H1 (cell line): ENCODE measurements at regions not wholly inside any gene's neighbourhood (a gene's known extent, or its start where the extent isn't known, plus 50 kb on each side); places are given as distances from the start of the nearest gene placed in this dataset.
"Not testable (repeated sequence)": the region's sequence is repeated elsewhere in the genome, so short reads cannot be mapped to it uniquely, and the experiment has no call there.

Experiments
- CTCF ChIA-PET: fragments of 300-600 bp; sonication (Branson Sonifier 250); formaldehyde crosslinking; loops from one replicate; lab custom pipeline; 2021; ENCODE audit not compliant: partially characterized antibody; lab: Charles Lee
- POLR2A ChIA-PET: fragments of 300-600 bp; sonication (Branson Sonifier 250); formaldehyde crosslinking; loops from one replicate; lab custom pipeline; 2021; ENCODE audit warnings: inconsistent platforms; ENCODE audit not compliant: partially characterized antibody; lab: Charles Lee
- DNase-seq, 2 experiments: peaks; one replicate each; pipeline versions ENCODE4 v3.0.0 to v3.0.0-alpha.2; 2010 to 2022; ENCODE audit warnings: low spot score in 2 of 2, low read depth in 1 of 2, mixed read lengths in 1 of 2
- FAIRE-seq: peaks from 2 replicates; lab custom pipeline; 2011; peaks lifted over from hg19 to GRCh38; lab: Jason Lieb, UNC
- H2AFZ ChIP-seq: 2 replicates; pipeline ENCODE4 v1.8.1; 2012; ENCODE audit warnings: low read length, inconsistent platforms
- H2AK5ac ChIP-seq: 2 replicates; pipeline ENCODE4 v1.6.1; 2013; ENCODE audit warnings: low read depth, low read length
- H2BK120ac ChIP-seq: replicated peaks from 2 replicates; pipeline ENCODE3; 2013; ENCODE audit warnings: low read depth, low read length, inconsistent platforms
- H2BK12ac ChIP-seq: 2 replicates; pipeline ENCODE4 v1.6.1; 2013; ENCODE audit warnings: low read depth, low read length
- H2BK15ac ChIP-seq: 2 replicates; pipeline ENCODE4 v1.6.1; 2013; ENCODE audit warnings: low read length
- H2BK20ac ChIP-seq: 2 replicates; pipeline ENCODE4 v1.6.1; 2013; ENCODE audit warnings: low read length
- H2BK5ac ChIP-seq: 2 replicates; pipeline ENCODE4 v1.6.1; 2013; ENCODE audit warnings: low read depth, low read length
- H3K14ac ChIP-seq: 2 replicates; pipeline ENCODE4 v1.6.1; 2013; ENCODE audit warnings: inconsistent platforms; ENCODE audit not compliant: insufficient read length
- H3K18ac ChIP-seq: 2 replicates; pipeline ENCODE4 v1.6.1; 2013; ENCODE audit warnings: low read length; ENCODE audit errors: extremely low read depth
- H3K23ac ChIP-seq: 2 replicates; pipeline ENCODE4 v1.6.1; 2013; ENCODE audit warnings: inconsistent platforms; ENCODE audit not compliant: insufficient read length
- H3K23me2 ChIP-seq: 2 replicates; pipeline ENCODE4 v1.6.1; 2013; ENCODE audit warnings: low read depth, low read length
- H3K27ac ChIP-seq: 2 replicates; pipeline ENCODE4 v1.6.1; 2011; ENCODE audit warnings: low read depth, low read length, inconsistent platforms
- H3K27me3 ChIP-seq, 4 experiments: replicated peaks in 1 of 4; 1 replicate in 1 of 4; 2 replicates in 3 of 4; pipeline versions ENCODE4 v1.6.1 to v1.8.1; 2011 to 2013; ENCODE audit warnings: low read length in 3 of 4, mild to moderate bottlenecking in 3 of 4, inconsistent platforms in 2 of 4, mixed read lengths in 2 of 4, moderate library complexity in 1 of 4; ENCODE audit not compliant: control insufficient read depth in 3 of 4, insufficient read depth in 3 of 4; ENCODE audit errors: extremely low read depth in 1 of 4
- H3K36me3 ChIP-seq, 4 experiments: 2 replicates each; pipeline versions ENCODE4 v1.6.1 to v1.8.1; 2011 to 2013; ENCODE audit warnings: mild to moderate bottlenecking in 4 of 4, low read length in 3 of 4, moderate library complexity in 2 of 4, control low read depth in 1 of 4, inconsistent platforms in 1 of 4; ENCODE audit not compliant: insufficient read depth in 4 of 4, control insufficient read depth in 2 of 4
- H3K4ac ChIP-seq: replicated peaks from 2 replicates; pipeline ENCODE3; 2013; ENCODE audit warnings: low read length, low read depth, mixed read lengths, inconsistent platforms; ENCODE audit not compliant: insufficient read length
- H3K4me1 ChIP-seq, 4 experiments: replicated peaks in 1 of 4; 1 replicate in 1 of 4; 2 replicates in 3 of 4; pipeline versions ENCODE4 v1.6.1 to v1.8.1; 2011 to 2013; ENCODE audit warnings: low read length in 3 of 4, inconsistent platforms in 2 of 4, mixed read lengths in 1 of 4; ENCODE audit not compliant: insufficient read depth in 4 of 4, control insufficient read depth in 3 of 4
- H3K4me2 ChIP-seq, 2 experiments: 2 replicates each; pipeline versions ENCODE4 v1.6.1 to v1.8.1; 2011 to 2013; ENCODE audit warnings: low read depth in 2 of 2, low read length in 2 of 2, control low read depth in 1 of 2, inconsistent platforms in 1 of 2, mild to moderate bottlenecking in 1 of 2; ENCODE audit not compliant: insufficient read depth in 1 of 2
- H3K4me3 ChIP-seq, 4 experiments: fragments of 200-600, 300-600 bp in 1 of 4; sonication (generic), shearing (Covaris generic), sonication (Bioruptor Twin) in 1 of 4; 2 replicates each; pipeline versions ENCODE4 v1.5.1 to v1.8.1; 2011 to 2016; ENCODE audit warnings: low read length in 4 of 4, low read depth in 3 of 4, control low read depth in 2 of 4, inconsistent platforms in 2 of 4, mild to moderate bottlenecking in 2 of 4, mixed read lengths in 1 of 4, moderate library complexity in 1 of 4; ENCODE audit not compliant: insufficient read depth in 2 of 4; ENCODE audit errors: extremely low read depth in 1 of 4
- H3K56ac ChIP-seq: replicated peaks from 2 replicates; pipeline ENCODE3; 2013; ENCODE audit warnings: low read depth, mild to moderate bottlenecking, mixed read lengths, low read length, inconsistent platforms; ENCODE audit not compliant: insufficient read length
- H3K79me1 ChIP-seq: 2 replicates; pipeline ENCODE4 v1.6.1; 2013; ENCODE audit warnings: low read depth, low read length, control low read depth
- H3K79me2 ChIP-seq, 2 experiments: 2 replicates each; pipeline versions ENCODE4 v1.6.1 to v1.8.1; 2012 to 2013; ENCODE audit warnings: low read length in 2 of 2, mild to moderate bottlenecking in 2 of 2, inconsistent platforms in 1 of 2; ENCODE audit not compliant: insufficient read depth in 2 of 2, control insufficient read depth in 1 of 2
- H3K9ac ChIP-seq, 4 experiments: replicated peaks in 1 of 4; 1 replicate in 1 of 4; 2 replicates in 3 of 4; pipeline versions ENCODE4 v1.6.1 to v1.8.1; 2011 to 2013; ENCODE audit warnings: low read depth in 3 of 4, low read length in 3 of 4, control low read depth in 2 of 4, mild to moderate bottlenecking in 2 of 4, moderate library complexity in 2 of 4, inconsistent platforms in 1 of 4; ENCODE audit errors: extremely low read depth in 1 of 4
- H3K9me3 ChIP-seq, 2 experiments: 2 replicates each; pipeline versions ENCODE4 v1.6.1 to v1.8.1; 2012 to 2013; ENCODE audit warnings: mild to moderate bottlenecking in 2 of 2, moderate library complexity in 2 of 2, control low read depth in 1 of 2, inconsistent platforms in 1 of 2, low read depth in 1 of 2, low read length in 1 of 2, mixed read lengths in 1 of 2; ENCODE audit not compliant: insufficient read depth in 2 of 2
- H4K20me1 ChIP-seq, 2 experiments: replicated peaks in 1 of 2; 2 replicates each; pipeline versions ENCODE3 to v1.8.1; 2011 to 2013; ENCODE audit warnings: inconsistent platforms in 2 of 2, low read length in 2 of 2, mild to moderate bottlenecking in 1 of 2; ENCODE audit not compliant: insufficient read depth in 2 of 2, control insufficient read depth in 1 of 2
- H4K5ac ChIP-seq: 2 replicates; pipeline ENCODE4 v1.6.1; 2013; ENCODE audit warnings: low read length, low read depth, mixed read lengths, inconsistent platforms; ENCODE audit not compliant: insufficient read length
- H4K8ac ChIP-seq: 2 replicates; pipeline ENCODE4 v1.8.0; 2013; ENCODE audit warnings: mild to moderate bottlenecking, moderate library complexity, low read length, inconsistent platforms; ENCODE audit not compliant: insufficient read depth; ENCODE audit errors: extremely low read depth
- H4K91ac ChIP-seq: replicated peaks from 2 replicates; pipeline ENCODE3; 2013; ENCODE audit warnings: low read length, mixed read lengths, inconsistent platforms; ENCODE audit not compliant: insufficient read length
- WGBS, 2 experiments: shearing (Covaris generic) in 1 of 2; methylation state at CpG; one replicate each; pipeline versions ENCODE4 v1.1.6 to v1.1.7; 2013 to 2015; ENCODE audit warnings: low lambda C conversion rate in 2 of 2, mixed read lengths in 2 of 2, inconsistent platforms in 1 of 2, low coverage in 1 of 2, missing lambda C conversion rate in 1 of 2; ENCODE audit not compliant: insufficient replicate concordance in 2 of 2, insufficient coverage in 1 of 2, insufficient read length in 1 of 2; ENCODE audit errors: extremely low coverage in 1 of 2, missing lambda C conversion rate in 1 of 2; 5-methylcytosine and 5-hydroxymethylcytosine counted together

- H2BK5ac ChIP-seq, H3K23me2 ChIP-seq, H4K91ac ChIP-seq, H3K56ac ChIP-seq, H3K27me3 ChIP-seq, H3K14ac ChIP-seq, H3K79me1 ChIP-seq, H3K4me2 ChIP-seq, H2BK15ac ChIP-seq, H3K23ac ChIP-seq, H2BK12ac ChIP-seq, H3K9me3 ChIP-seq, H4K8ac ChIP-seq, H2AFZ ChIP-seq, FAIRE-seq, H2BK120ac ChIP-seq, H2AK5ac ChIP-seq, H4K20me1 ChIP-seq, H3K36me3 ChIP-seq, H4K5ac ChIP-seq, H3K79me2 ChIP-seq, H3K4ac ChIP-seq, H3K9ac ChIP-seq, H3K4me1 ChIP-seq, H2BK20ac ChIP-seq, H3K4me3 ChIP-seq, DNase-seq, POLR2A ChIA-PET, H3K18ac ChIP-seq, H3K27ac ChIP-seq: not testable (repeated sequence)
- 93% methylated on average over 5 of the region's 5 CpGs; no CpG with 5 or more reads in 1 of the 2 experiments for WGBS, 2 experiments
- CTCF ChIA-PET = interaction anchor here (0.6 to 1.5 kb wide), 2 partner anchors 10 to 201 kb away, joined by 3 read pairs; no protein-coding TSS in a partner anchor
Observed at GRCh38 chr3:86389759-86390158, 601.2 kb downstream of the VGLL3 start.
